Vagina (tissue), 2 donors: ENCODE measurements at regions not wholly inside any gene's neighbourhood (a gene's known extent, or its start where the extent isn't known, plus 50 kb on each side); places are given as distances from the start of the nearest gene placed in this dataset.

Experiments
- DNase-seq, 2 donors: peaks; one replicate each; pipeline ENCODE4 v3.0.0-alpha.2; 2017; ENCODE audit errors: extremely low spot score in 2 of 2
- H3K27ac ChIP-seq: fragments of 200-600 bp; sonication (generic); one replicate; pipeline ENCODE4 v1.5.1; 2019
- H3K27me3 ChIP-seq: fragments of 200-600 bp; sonication (generic); one replicate; pipeline ENCODE4 v1.5.1; 2019
- H3K36me3 ChIP-seq, 2 donors: fragments of 200-600 bp; sonication (generic); one replicate each; pipeline ENCODE4 v1.5.1; 2017 to 2019
- H3K4me1 ChIP-seq: fragments of 200-600 bp; sonication (generic); one replicate; pipeline ENCODE4 v1.5.1; 2019
- H3K4me3 ChIP-seq, 2 donors: fragments of 200-600 bp; sonication (generic); 1 replicate in 1 of 2; 2 replicates in 1 of 2; pipeline ENCODE4 v1.5.1; 2016 to 2019
- H3K9me3 ChIP-seq: fragments of 200-600 bp; sonication (generic); one replicate; pipeline ENCODE4 v1.5.1; 2019
- CTCF ChIP-seq, 3 experiments: fragments of 450-650 bp in 2 of 3; fragments of 200-600 bp in 1 of 3; sonication (generic) in 1 of 3; IDR thresholded peaks; one replicate each; pipeline ENCODE4 v1.5.1; 2017 to 2019; ENCODE audit warnings: antibody characterized with exemption in 3 of 3, mild to moderate bottlenecking in 2 of 3, moderate library complexity in 2 of 3
- POLR2A ChIP-seq, 2 donors: fragments of 450-650 bp; IDR thresholded peaks; one replicate each; pipeline ENCODE4 v1.6.1; 2017; ENCODE audit warnings: antibody characterized with exemption in 2 of 2, mild to moderate bottlenecking in 2 of 2, moderate library complexity in 2 of 2
- POLR2AphosphoS5 ChIP-seq, 2 donors: sonication (generic); formaldehyde crosslinking; IDR thresholded peaks; one replicate each; pipeline ENCODE4 v1.9.0; 2017; ENCODE audit warnings: antibody characterized with exemption in 2 of 2, mild to moderate bottlenecking in 2 of 2, low read depth in 1 of 2; ENCODE audit not compliant: insufficient read depth in 1 of 2
- intact Hi-C: fragments of 100-400 bp; cut with DNase I; formaldehyde crosslinking; loops from one replicate; pipeline ENCODE4 v1.15.1; 2023

DNA sequence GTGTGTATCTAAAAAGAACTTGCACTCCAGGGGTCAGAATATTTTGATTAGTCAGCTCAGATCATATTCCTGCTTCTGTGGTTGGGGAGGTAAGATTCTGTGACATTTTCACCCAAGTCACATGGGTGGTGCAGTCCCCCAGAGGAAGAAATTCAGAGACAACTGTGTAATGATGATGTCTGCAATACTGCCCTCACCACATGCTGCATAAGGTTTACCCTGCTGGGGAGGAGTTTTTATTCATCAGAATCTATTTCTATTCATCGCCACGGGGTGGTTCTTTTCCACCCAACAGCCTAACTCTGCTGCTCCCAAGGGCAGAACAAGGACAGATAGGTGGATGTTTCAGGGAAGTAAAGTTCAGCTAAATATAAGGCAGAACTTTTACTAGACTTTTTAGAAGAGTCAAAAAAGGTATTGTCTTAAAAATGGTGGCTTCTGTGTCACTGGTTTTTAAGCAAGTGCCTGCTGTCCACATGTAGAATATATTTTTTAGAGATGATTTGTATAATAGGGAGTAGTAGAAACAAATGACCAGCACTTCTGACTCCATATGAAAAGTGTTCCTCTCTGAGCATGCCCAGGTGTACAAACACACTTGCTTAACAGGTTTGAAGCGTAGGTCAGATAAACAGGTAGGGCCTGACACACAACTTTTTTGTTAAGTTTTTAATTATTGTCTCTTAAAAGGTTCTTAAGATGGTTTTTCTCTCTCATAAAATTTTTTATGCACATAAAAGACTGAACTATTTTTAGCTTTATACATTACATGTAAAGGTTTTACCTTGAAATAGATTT, 352.7 kb downstream of the LRRC70 start:
- no peak for TF ChIP-seq CTCF (IDR thresholded peaks at IDR 0.05)
- TF ChIP-seq POLR2AphosphoS5 (IDR thresholded peaks at IDR 0.05; ENCODE audit: insufficient read depth in 1 of 2, low read depth in 1 of 2): no peak
- TF ChIP-seq POLR2A (IDR thresholded peaks at IDR 0.05): no peak
- Histone ChIP-seq H3K27me3 (no peaks in the 10 kb centered on the region), H3K4me1 (no peaks in the 10 kb centered on the region), H3K36me3 (no peaks in the 10 kb centered on the region), H3K4me3 (no peak overlapping the region), H3K27ac (no peak overlapping the region), H3K9me3 (no peaks in the 10 kb centered on the region)
- intact Hi-C loops: no loop called here
- DNase-seq: no peak

DNA sequence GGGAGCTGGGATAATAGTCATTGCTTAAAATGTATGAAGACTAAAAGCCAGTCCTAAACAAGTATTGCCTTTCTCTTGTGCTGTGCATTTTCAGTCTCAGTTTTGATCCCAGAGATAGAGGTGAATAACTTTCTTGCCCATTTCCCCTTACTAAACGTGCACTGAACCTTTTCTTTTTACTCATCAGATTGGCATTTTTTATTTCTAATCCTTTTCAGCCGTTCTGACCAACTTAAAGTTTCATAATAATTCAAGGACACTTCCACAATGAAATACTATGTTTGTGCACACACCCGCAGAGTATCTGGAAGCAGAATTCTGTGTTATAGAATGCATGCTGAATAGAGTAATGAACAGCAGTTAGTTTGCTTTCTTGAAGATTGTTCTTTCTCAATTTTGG, 343.6 kb downstream of the LRRC70 start:
- intact Hi-C loops: no loop called here
- no peaks in the 10 kb centered on the region for H3K9me3 ChIP-seq
- H3K4me3 ChIP-seq: no peak overlapping the region
- H3K27ac ChIP-seq: no peak overlapping the region
- H3K4me1 ChIP-seq: no peaks in the 10 kb centered on the region
- no peak for TF ChIP-seq CTCF (IDR thresholded peaks at IDR 0.05)
- TF ChIP-seq POLR2AphosphoS5 (IDR thresholded peaks at IDR 0.05; ENCODE audit: insufficient read depth in 1 of 2, low read depth in 1 of 2): no peak
- TF ChIP-seq POLR2A (IDR thresholded peaks at IDR 0.05): no peak
- no peaks in the 10 kb centered on the region for H3K27me3 ChIP-seq
- no peak for DNase-seq
- no peaks in the 10 kb centered on the region for H3K36me3 ChIP-seq

DNA sequence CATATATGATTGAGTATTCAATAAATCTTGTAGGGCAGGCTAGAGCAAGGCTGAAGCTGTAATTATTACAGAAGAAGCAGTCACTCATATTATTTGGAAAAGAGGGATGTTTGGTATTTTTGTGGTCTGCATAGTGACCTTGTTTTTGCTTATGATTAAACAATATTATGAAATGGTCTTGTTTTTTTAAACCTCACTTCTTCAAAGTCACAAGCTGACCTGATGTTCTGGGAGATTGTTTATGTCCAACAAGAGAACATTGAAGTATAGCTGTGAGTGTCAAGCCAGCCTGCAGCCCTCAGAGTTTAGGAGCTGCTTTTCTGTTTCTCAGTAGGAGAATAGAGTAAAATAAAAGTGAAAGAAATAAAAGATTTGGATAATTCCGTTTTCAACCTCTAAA, 342.2 kb downstream of the LRRC70 start:
- Histone ChIP-seq H3K36me3 (no peaks in the 10 kb centered on the region), H3K27ac (no peak overlapping the region), H3K4me3 (no peak overlapping the region), H3K9me3 (no peaks in the 10 kb centered on the region), H3K4me1 (no peaks in the 10 kb centered on the region), H3K27me3 (no peaks in the 10 kb centered on the region)
- DNase-seq: no peak
- TF ChIP-seq POLR2A (IDR thresholded peaks at IDR 0.05): no peak
- TF ChIP-seq CTCF (IDR thresholded peaks at IDR 0.05): no peak
- TF ChIP-seq POLR2AphosphoS5 (IDR thresholded peaks at IDR 0.05; ENCODE audit: insufficient read depth in 1 of 2, low read depth in 1 of 2): no peak
- intact Hi-C loops: no loop called here

DNA sequence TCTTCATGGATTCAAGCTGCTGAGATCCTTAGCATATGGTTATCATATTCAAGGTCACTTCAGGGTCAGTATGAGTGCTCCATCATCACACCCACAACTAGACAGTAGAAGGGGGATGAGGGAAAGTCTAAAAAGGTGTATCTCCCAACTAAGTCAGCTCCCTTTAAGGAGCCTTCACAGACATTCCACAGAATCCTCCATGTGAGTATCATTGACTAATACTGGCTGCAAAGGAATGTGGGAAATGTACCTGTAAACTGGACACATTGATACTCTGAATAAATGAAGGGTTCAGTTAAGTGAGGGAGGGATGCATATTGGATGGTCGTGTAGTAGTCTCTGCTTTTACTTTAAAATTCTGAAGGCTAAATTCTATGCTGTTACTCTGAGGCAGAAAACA, 330.7 kb downstream of the LRRC70 start:
- H3K4me3 ChIP-seq: no peak overlapping the region
- TF ChIP-seq POLR2A (IDR thresholded peaks at IDR 0.05): no peak
- no peak for TF ChIP-seq POLR2AphosphoS5 (IDR thresholded peaks at IDR 0.05; ENCODE audit: insufficient read depth in 1 of 2, low read depth in 1 of 2)
- TF ChIP-seq CTCF (IDR thresholded peaks at IDR 0.05): no peak
- no peak for DNase-seq
- no peak overlapping the region for H3K27ac ChIP-seq
- intact Hi-C loops: no loop called here
- H3K4me1 ChIP-seq: no peaks in the 10 kb centered on the region
- no peaks in the 10 kb centered on the region for H3K9me3 ChIP-seq
- H3K27me3 ChIP-seq: no peaks in the 10 kb centered on the region
- no peaks in the 10 kb centered on the region for H3K36me3 ChIP-seq

DNA sequence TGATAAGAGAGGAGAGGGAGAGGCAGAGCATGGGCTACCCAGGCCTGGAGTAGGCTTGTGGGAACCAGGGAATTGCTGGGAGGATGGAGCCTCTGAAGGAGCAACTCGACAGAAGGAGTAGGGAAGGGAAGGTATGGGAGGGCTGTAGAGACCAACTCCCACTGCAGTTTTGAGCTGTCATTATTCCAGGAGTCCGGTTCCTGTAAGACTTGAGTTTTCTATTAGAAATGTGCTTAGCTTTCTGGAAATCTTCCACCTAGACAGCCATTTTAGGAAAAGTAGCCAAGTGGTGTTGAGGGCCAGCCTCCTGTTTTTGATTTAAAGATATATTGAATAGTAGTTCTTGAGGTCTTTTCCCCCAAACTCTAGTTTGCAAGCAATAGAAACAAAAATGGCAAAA, 323.5 kb downstream of the LRRC70 start:
- no peak for DNase-seq
- intact Hi-C loops: no loop called here
- H3K4me1 ChIP-seq: no peaks in the 10 kb centered on the region
- no peak overlapping the region for H3K4me3 ChIP-seq
- no peaks in the 10 kb centered on the region for H3K27me3 ChIP-seq
- TF ChIP-seq POLR2A (IDR thresholded peaks at IDR 0.05) (no peak), CTCF (IDR thresholded peaks at IDR 0.05) (no peak), POLR2AphosphoS5 (IDR thresholded peaks at IDR 0.05; ENCODE audit: insufficient read depth in 1 of 2, low read depth in 1 of 2) (no peak)
- H3K9me3 ChIP-seq: no peaks in the 10 kb centered on the region
- H3K36me3 ChIP-seq: no peaks in the 10 kb centered on the region
- no peak overlapping the region for H3K27ac ChIP-seq
